ENCODE measurements at regions not wholly inside any gene's neighbourhood (a gene's known extent, or its start where the extent isn't known, plus 50 kb on each side); places are given as distances from the start of the nearest gene placed in this dataset.

GRCh38 chr9:113646946-113647914 lies 183.7 kb downstream of the RGS3 start:
- intact Hi-C loops (cut with DNase I), result no loop called here
- Histone ChIP-seq H3K27me3 (ENCODE audit: low read depth) (no peaks in the 10 kb centered on the region), H3K4me3 (no peak overlapping the region), H3K27ac (no peak overlapping the region), H3K36me3 (no peaks in the 10 kb centered on the region), H3K9me3 (no peaks in the 10 kb centered on the region), H3K4me1 (no peaks in the 10 kb centered on the region)
- no peak for ATAC-seq
- TF ChIP-seq CTCF (IDR thresholded peaks at IDR 0.05), result no peak
- no peak for DNase-seq

GRCh38 chr9:113648048-113648447 lies 184.5 kb downstream of the RGS3 start:
- no peaks in the 10 kb centered on the region for H3K27me3 ChIP-seq (ENCODE audit: low read depth)
- ATAC-seq, result no peak
- no peak for DNase-seq
- intact Hi-C loops (cut with DNase I), result no loop called here
- no peaks in the 10 kb centered on the region for H3K9me3 ChIP-seq
- H3K36me3 ChIP-seq, result no peaks in the 10 kb centered on the region
- no peak for TF ChIP-seq CTCF (IDR thresholded peaks at IDR 0.05)
- no peak overlapping the region for H3K4me3 ChIP-seq
- H3K27ac ChIP-seq, result no peak overlapping the region
- no peaks in the 10 kb centered on the region for H3K4me1 ChIP-seq

GRCh38 chr9:113648586-113648985 lies 185.1 kb downstream of the RGS3 start:
- ATAC-seq (no peak), DNase-seq (no peak)
- intact Hi-C loops (cut with DNase I), result no loop called here
- Histone ChIP-seq H3K36me3 (no peaks in the 10 kb centered on the region), H3K27ac (no peak overlapping the region), H3K4me3 (no peak overlapping the region), H3K27me3 (ENCODE audit: low read depth) (no peaks in the 10 kb centered on the region), H3K9me3 (no peaks in the 10 kb centered on the region), H3K4me1 (no peaks in the 10 kb centered on the region)
- TF ChIP-seq CTCF (IDR thresholded peaks at IDR 0.05), result no peak

GRCh38 chr9:113649054-113649453 lies 185.5 kb downstream of the RGS3 start:
- intact Hi-C loops (cut with DNase I), result no loop called here
- DNase-seq (peak; percentile 48), ATAC-seq (peak; percentile 8 to 16)
- no peak overlapping the region for H3K27ac ChIP-seq
- H3K36me3 ChIP-seq, result no peaks in the 10 kb centered on the region
- peaks cover under 1% of the 10 kb centered on the region for H3K4me1 ChIP-seq
- H3K4me3 ChIP-seq, result no peak overlapping the region
- H3K27me3 ChIP-seq (ENCODE audit: low read depth), result no peaks in the 10 kb centered on the region
- no peak for TF ChIP-seq CTCF (IDR thresholded peaks at IDR 0.05)
- H3K9me3 ChIP-seq, result no peaks in the 10 kb centered on the region

- H3K4me3 ChIP-seq, result no peak overlapping the region
- intact Hi-C loops (cut with DNase I), result no loop called here
- no peaks in the 10 kb centered on the region for H3K27me3 ChIP-seq (ENCODE audit: low read depth)
- H3K27ac ChIP-seq, result no peak overlapping the region
- peaks cover 8% of the 10 kb centered on the region for H3K4me1 ChIP-seq
- TF ChIP-seq CTCF (IDR thresholded peaks at IDR 0.05), result no peak
- H3K9me3 ChIP-seq, result no peaks in the 10 kb centered on the region
- DNase-seq (no peak), ATAC-seq (no peak)
- H3K36me3 ChIP-seq, result no peaks in the 10 kb centered on the region
Observed at GRCh38 chr9:113649855-113650206, 186.3 kb downstream of the RGS3 start.

All from lower lobe of right lung (tissue), 2 donors.